GM19351 (cell line): ENCODE measurements at regions not wholly inside any gene's neighbourhood (a gene's known extent, or its start where the extent isn't known, plus 50 kb on each side); places are given as distances from the start of the nearest gene placed in this dataset.
"Not testable (repeated sequence)": the region's sequence is repeated elsewhere in the genome, so short reads cannot be mapped to it uniquely, and the experiment has no call there.

Source experiments
- ATAC-seq: cut with Tn5 transposase; IDR thresholded peaks from one replicate; pipeline ENCODE4 v1.9.1; 2021; ENCODE audit warnings: mild to moderate bottlenecking, moderate library complexity; ENCODE audit not compliant: unreplicated experiment

GRCh38 chr5:84961193-84961592, 576.5 kb upstream of the EDIL3 start:
- ATAC-seq = no peak

DNA sequence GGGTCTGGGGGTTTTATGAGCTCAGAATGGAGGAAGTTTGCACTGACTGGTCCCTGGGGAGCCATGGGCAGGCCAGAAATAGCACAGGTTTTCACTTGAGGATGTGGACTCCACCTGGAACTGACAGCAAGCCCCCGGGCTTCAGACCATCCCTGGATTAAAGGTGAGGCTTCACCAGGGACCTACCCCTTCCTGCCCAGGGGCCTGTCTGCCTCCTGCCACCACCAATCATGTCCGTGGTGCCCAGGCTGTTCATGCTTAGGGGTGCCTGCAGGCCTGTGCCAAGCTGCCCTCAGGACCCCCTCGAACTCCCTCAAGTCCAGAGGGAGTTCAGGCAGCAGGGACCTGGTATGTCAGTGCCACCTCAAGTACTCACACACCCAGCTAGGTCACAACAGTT, 577.2 kb upstream of the EDIL3 start:
- ATAC-seq = no peak

DNA sequence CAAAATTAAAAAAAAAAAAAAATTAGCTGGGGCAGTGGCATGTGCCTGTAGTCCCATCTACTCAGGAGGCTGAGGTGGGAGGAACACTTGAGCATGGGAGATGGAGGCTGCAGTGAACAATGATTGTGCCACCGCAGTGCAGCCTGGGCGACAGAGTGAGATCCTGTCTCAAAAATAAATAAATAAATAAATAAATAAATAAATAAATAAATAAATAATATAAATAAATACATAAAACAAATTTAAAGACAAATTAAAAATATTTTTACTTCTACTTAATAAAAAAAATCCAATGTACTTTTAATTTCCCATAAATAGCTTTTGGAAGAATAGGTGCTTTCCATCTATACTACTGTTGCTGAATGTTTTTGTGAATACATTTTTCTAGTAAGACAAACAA, 598.4 kb upstream of the EDIL3 start:
- no peak for ATAC-seq

DNA sequence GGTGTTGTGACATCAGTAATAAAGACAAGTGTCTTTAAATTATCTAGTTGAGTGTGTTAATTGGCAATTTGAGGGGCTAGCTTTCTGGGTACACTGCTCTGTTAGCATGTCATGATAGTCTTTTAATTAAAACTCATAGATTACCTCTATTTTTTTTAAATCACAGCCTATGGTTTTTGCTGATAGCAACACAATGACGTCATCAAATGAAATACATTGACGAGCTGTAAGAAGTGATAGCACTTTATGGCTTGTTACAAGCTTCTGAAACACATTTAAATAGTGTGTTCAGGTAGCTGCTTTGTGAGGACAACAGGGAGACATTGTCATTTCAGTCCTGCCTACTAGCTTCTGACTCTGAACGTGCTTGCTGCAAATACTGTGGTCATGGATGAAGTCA, 600.5 kb upstream of the EDIL3 start:
- ATAC-seq = no peak

DNA sequence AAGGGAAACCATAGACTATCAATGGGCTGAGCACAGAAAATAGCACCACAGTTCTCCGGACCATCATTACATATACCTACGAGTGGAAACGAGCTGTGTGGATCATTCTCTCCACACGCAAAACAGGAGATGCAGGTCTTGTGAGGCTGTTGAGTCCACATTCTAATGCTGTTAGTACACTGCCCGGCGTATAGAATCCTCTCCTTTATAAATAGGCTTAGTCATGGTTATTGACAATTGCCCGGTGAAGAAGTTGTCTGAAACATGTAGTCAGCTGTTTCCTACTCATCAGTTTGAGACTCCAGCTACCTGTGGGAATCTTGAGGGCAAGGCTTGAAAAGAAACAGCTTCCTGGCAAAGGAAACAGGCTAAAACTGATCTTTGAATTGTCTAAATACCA, 602.0 kb upstream of the EDIL3 start:
- ATAC-seq = no peak

- ATAC-seq = no peak
These were observed 616.0 kb upstream of the EDIL3 start for GRCh38 chr5:85000671-85001070.

DNA sequence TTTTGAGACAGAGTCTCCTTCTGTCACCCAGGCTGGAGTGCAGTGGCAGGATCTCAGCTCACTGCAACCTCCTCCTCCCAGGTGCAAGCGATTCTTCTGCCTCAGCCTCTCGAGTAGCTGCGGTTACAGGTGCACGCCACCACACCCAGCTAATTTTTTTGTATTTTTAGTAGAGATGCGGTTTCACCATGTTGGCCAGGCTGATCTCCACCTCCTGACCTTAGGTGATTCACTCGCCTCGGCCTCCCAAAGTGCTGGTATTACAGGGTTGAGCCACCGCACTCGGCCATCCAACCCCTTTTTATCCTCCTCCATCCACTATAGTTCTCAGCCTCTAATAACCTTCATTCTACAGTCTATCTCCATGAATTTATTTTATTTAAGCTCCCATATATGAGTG, 617.3 kb upstream of the EDIL3 start:
- ATAC-seq = not testable (repeated sequence)

DNA sequence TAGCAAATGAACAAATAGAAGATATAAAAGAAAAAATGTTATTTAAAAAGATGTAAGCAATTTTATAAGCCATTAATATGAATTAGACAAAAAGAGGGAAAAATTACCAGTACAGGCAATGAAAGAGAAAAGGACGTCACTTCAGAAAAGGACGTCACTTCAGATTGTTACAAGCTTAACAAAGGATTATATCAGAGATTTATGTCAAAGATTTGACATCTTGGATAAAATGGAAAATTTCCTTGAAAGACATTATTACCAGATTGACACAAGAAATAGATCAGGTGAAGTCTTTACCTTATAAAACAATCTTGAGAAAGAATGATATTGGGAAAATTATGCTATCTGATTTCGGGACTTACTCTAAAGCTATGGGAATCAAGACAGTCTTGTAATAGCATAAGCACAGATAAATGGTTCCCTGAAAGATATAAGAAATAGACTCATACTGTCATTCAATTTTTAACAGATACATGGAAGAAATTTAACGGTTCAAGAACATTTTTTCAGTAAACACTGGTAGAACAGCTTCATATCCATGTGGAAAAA, 625.4 kb upstream of the EDIL3 start:
- no peak for ATAC-seq

DNA sequence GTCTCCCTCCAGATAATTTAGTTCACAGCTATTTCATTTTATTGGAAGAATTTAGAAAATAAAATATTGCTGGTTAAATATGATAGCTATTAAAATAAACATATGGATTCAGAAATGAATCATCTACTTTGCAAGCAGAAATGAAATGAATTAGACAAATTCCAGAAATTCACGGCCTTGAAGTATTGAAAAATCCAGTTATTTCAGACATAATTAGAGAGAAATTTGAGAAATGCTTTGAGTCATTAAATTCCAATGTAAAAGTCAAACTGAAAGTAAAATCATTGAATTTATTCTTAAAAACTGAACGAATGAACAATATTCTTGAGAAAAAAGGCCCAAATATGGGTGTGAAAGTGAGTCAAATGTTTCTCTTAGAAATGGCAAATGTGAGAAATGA, 632.6 kb upstream of the EDIL3 start:
- ATAC-seq = no peak

DNA sequence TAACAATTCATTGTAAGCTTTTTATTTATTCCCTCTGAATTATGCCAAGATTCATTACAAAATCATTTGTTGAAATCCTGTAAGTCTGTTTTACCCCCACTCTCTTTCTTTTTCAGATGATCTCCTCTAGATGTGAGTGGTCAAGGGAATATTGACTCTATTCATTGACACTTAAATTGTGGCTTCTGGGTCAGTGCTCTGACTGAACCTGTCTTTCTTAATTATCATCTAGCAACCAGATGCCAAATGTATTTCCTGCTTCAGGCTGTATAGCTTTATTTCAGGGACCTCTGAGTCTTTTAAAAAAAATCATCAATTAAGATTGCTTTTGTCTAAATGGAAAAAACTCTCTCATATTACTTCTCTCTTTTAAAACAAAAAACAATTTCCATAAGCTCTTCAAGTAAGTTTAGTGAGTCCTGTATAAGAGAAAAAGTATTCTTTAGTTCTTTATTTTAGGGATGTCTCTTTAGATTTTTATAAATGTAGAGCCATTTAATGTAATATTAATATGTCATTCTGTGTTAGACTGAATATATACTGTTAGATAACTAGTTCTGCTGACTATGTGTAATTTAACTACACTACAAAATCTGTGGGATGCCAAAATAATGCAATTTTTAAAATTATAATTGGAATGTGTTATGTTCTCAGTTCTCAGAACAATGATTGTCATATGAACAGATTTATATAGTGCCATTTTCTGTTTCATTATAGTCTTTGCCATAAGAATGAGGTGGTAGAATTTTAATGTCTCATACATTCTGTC, 645.8 kb upstream of the EDIL3 start:
- ATAC-seq = no peak

GRCh38 chr5:85049020-85049419, 664.3 kb upstream of the EDIL3 start:
- no peak for ATAC-seq

DNA sequence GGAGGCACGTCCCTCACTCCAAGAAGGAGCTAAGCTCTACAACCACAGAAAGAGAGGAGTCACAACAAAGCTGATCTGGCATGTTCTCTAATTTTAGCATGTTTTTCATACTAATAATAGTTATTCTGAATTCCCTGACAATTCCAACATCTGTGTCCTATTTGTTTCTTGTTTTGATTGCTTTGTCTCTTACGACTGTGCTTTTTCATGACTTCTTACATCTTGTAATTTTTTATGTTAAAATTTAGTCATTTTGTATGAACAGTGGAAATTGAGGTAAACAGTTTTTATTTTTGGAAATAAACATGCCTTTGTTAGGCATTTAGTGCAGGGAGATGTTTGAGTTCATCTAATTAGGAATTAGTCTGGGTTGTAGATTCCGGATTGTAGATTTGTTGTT, 668.1 kb upstream of the EDIL3 start:
- no peak for ATAC-seq

- no peak for ATAC-seq
These were observed 685.3 kb upstream of the EDIL3 start for GRCh38 chr5:85069659-85070640.

- no peak for ATAC-seq
These were observed 692.9 kb upstream of the EDIL3 start for GRCh38 chr5:85077581-85077980.

DNA sequence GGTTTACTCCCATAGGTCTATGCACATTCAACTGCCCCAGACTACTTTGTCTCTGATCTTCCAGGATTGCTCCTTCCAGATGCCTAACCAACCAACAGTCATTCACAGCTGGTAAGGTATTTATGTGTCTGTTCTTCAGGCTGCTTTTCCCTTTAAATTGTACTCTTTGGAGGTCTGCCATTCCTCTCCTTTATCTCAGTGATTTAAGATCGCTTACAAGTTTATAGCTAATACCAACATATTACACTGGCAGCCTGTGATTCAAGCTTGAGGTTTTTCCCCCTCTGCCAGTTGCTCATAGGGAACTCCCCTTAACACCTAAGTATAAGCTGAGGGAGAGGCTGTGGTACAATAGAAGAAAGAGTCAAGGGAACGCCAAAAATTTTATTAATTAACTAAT, 711.7 kb upstream of the EDIL3 start:
- no peak for ATAC-seq

DNA sequence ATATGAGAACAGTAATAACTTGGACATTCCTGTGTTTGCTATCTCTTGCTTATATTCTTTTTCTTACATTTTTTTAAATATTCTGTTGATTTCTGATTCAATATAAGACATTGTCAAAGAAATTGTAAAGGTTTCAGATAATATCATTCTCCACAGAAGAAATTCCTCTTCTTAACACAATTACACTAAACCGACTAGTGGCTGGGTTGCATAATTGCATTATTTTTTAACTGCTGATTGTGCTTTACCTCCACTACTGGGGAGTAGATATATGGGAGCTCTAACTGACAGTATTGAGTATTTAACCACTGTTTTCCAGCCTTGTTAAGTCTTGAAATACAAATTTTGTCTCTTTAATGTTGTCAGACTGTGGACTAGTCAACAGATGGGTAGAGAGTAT, 723.8 kb upstream of the EDIL3 start:
- no peak for ATAC-seq

DNA sequence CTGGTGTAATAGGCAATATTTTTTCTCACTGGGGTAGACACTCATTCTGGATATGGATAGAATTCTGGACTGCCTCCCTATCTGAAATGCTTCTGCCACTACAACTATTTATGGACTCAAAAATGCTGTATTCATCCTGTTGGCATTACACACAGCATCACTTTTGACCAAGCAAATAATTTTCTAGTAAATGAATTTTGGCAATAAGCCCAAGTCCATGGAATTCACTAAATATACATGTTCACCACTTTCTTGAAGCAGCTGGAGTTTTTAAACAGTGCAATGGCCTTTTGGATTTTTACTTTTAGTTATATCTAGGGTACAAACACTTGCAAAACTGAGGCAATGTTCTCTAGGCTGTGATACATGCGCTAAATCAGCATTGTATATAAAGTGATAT, 724.9 kb upstream of the EDIL3 start:
- ATAC-seq = no peak

GRCh38 chr5:85132269-85132668, 747.6 kb upstream of the EDIL3 start:
- ATAC-seq = no peak

GRCh38 chr5:85140471-85140870, 755.8 kb upstream of the EDIL3 start:
- no peak for ATAC-seq

- ATAC-seq = no peak
These were observed 758.5 kb upstream of the EDIL3 start for GRCh38 chr5:85143138-85143537.

- ATAC-seq = no peak
These were observed 764.0 kb upstream of the EDIL3 start for GRCh38 chr5:85148701-85149100.

GRCh38 chr5:85159395-85159794, 774.7 kb upstream of the EDIL3 start:
- no peak for ATAC-seq
